ENCODE measurements at regions not wholly inside any gene's neighbourhood (a gene's known extent, or its start where the extent isn't known, plus 50 kb on each side); places are given as distances from the start of the nearest gene placed in this dataset.

GRCh38 chr5:25107853-25108252 is 463.1 kb upstream of the CDH10 start:
- intact Hi-C loops (cut with micrococcal nuclease), result no loop called here
- ChIA-PET POLR2A (ENCODE audit: unreplicated experiment) (no interaction called here), CTCF (no interaction called here)
- H3K9ac ChIP-seq (ENCODE audit: low read length), result no peak overlapping the region
- H3K9me3 ChIP-seq (ENCODE audit: low read length), result no peaks in the 10 kb centered on the region
- no peaks in the 10 kb centered on the region for H3K79me2 ChIP-seq (ENCODE audit: low read length)
- H3K27me3 ChIP-seq (ENCODE audit: low read length), result no peaks in the 10 kb centered on the region
- H3K36me3 ChIP-seq (ENCODE audit: low read depth, low read length), result no peaks in the 10 kb centered on the region
- no peaks in the 10 kb centered on the region for H4K20me1 ChIP-seq (ENCODE audit: low read length)
- peaks cover 12% of the 10 kb centered on the region; the same call in 1 of the 2 replicates for H3K4me1 ChIP-seq (ENCODE audit: insufficient read depth, low read length)
- H2AFZ ChIP-seq (ENCODE audit: low read length), result peak overlapping the region; percentile 45
- peak; percentile 84 for ATAC-seq
- H3K4me3 ChIP-seq (ENCODE audit: low read length), result peak overlapping the region; percentile 44
- peaks cover 6% of the 10 kb centered on the region for H3F3A ChIP-seq (ENCODE audit: low read length, unreplicated experiment)
- TF ChIP-seq CTCF (conservative IDR thresholded peaks at IDR 0.05; ENCODE audit: low read depth, low read length) (no peak), EZH2 (IDR thresholded peaks at IDR 0.05; ENCODE audit: low read length, unreplicated experiment) (no peak), EZH2phosphoT487 (IDR thresholded peaks at IDR 0.05; ENCODE audit: borderline replicate concordance, low read length) (no peak)
- peak overlapping the region; percentile 44 for H3K27ac ChIP-seq (ENCODE audit: low read length)
- peak overlapping the region; percentile 70 for H3K4me2 ChIP-seq (ENCODE audit: low read length)
- BruUV-seq (replicated peaks), result no TSS peak
- peak; percentile 80 for DNase-seq
- H3K9me2 ChIP-seq (replicated peaks; ENCODE audit: low read length), result 0 out of 2 replicates have a peak, but pooled peaks cover 3% of the 10 kb centered on the region

GRCh38 chr5:25099538-25099937 is 454.8 kb upstream of the CDH10 start:
- H3K4me2 ChIP-seq (ENCODE audit: low read length), result no peak overlapping the region
- no peak overlapping the region for H3K9ac ChIP-seq (ENCODE audit: low read length)
- H3K9me2 ChIP-seq (replicated peaks; ENCODE audit: low read length), result no peaks in the 10 kb centered on the region
- no peak for TF ChIP-seq EZH2phosphoT487 (IDR thresholded peaks at IDR 0.05; ENCODE audit: borderline replicate concordance, low read length)
- TF ChIP-seq CTCF (conservative IDR thresholded peaks at IDR 0.05; ENCODE audit: low read depth, low read length), result no peak
- no peak for TF ChIP-seq EZH2 (IDR thresholded peaks at IDR 0.05; ENCODE audit: low read length, unreplicated experiment)
- no peaks in the 10 kb centered on the region for H3K4me1 ChIP-seq (ENCODE audit: insufficient read depth, low read length)
- no peak for DNase-seq
- CTCF ChIA-PET, result no interaction called here
- no peak overlapping the region for H2AFZ ChIP-seq (ENCODE audit: low read length)
- no peaks in the 10 kb centered on the region; the same call in 1 of the 2 replicates for H3K36me3 ChIP-seq (ENCODE audit: low read depth, low read length)
- H3K9me3 ChIP-seq (ENCODE audit: low read length), result no peaks in the 10 kb centered on the region
- POLR2A ChIA-PET (ENCODE audit: unreplicated experiment), result no interaction called here
- no peaks in the 10 kb centered on the region for H3F3A ChIP-seq (ENCODE audit: low read length, unreplicated experiment)
- H3K4me3 ChIP-seq (ENCODE audit: low read length), result no peak overlapping the region
- no TSS peak for BruUV-seq (replicated peaks)
- intact Hi-C loops (cut with micrococcal nuclease), result no loop called here
- no peak for ATAC-seq
- no peak overlapping the region for H3K27ac ChIP-seq (ENCODE audit: low read length)
- H4K20me1 ChIP-seq (ENCODE audit: low read length), result no peaks in the 10 kb centered on the region
- H3K79me2 ChIP-seq (ENCODE audit: low read length), result no peaks in the 10 kb centered on the region
- H3K27me3 ChIP-seq (ENCODE audit: low read length), result no peaks in the 10 kb centered on the region

GRCh38 chr5:25095261-25095660 is 450.5 kb upstream of the CDH10 start:
- Histone ChIP-seq H3K9ac (ENCODE audit: low read length) (no peak overlapping the region), H3K4me3 (ENCODE audit: low read length) (no peak overlapping the region), H3K36me3 (ENCODE audit: low read depth, low read length) (no peaks in the 10 kb centered on the region; the same call in 1 of the 2 replicates), H3K9me2 (replicated peaks; ENCODE audit: low read length) (no peaks in the 10 kb centered on the region), H3K4me2 (ENCODE audit: low read length) (no peak overlapping the region), H4K20me1 (ENCODE audit: low read length) (no peaks in the 10 kb centered on the region), H3K9me3 (ENCODE audit: low read length) (no peaks in the 10 kb centered on the region), H3K4me1 (ENCODE audit: insufficient read depth, low read length) (peaks cover 22% of the 10 kb centered on the region), H2AFZ (ENCODE audit: low read length) (no peak overlapping the region), H3K27ac (ENCODE audit: low read length) (no peak overlapping the region), H3K79me2 (ENCODE audit: low read length) (no peaks in the 10 kb centered on the region), H3F3A (ENCODE audit: low read length, unreplicated experiment) (no peaks in the 10 kb centered on the region), H3K27me3 (ENCODE audit: low read length) (no peaks in the 10 kb centered on the region)
- POLR2A ChIA-PET (ENCODE audit: unreplicated experiment), result no interaction called here
- TF ChIP-seq EZH2 (IDR thresholded peaks at IDR 0.05; ENCODE audit: low read length, unreplicated experiment), result no peak
- TF ChIP-seq CTCF (conservative IDR thresholded peaks at IDR 0.05; ENCODE audit: low read depth, low read length), result no peak
- no peak for TF ChIP-seq EZH2phosphoT487 (IDR thresholded peaks at IDR 0.05; ENCODE audit: borderline replicate concordance, low read length)
- CTCF ChIA-PET, result no interaction called here
- DNase-seq, result no peak
- no TSS peak for BruUV-seq (replicated peaks)
- no peak for ATAC-seq
- intact Hi-C loops (cut with micrococcal nuclease), result no loop called here
